HG03196 (cell line): ENCODE measurements at regions not wholly inside any gene's neighbourhood (a gene's known extent, or its start where the extent isn't known, plus 50 kb on each side); places are given as distances from the start of the nearest gene placed in this dataset.
"Not testable (repeated sequence)": the region's sequence is repeated elsewhere in the genome, so short reads cannot be mapped to it uniquely, and the experiment has no call there.

Experiments
- ATAC-seq: cut with Tn5 transposase; IDR thresholded peaks from one replicate; pipeline ENCODE4 v1.9.1; 2021; ENCODE audit not compliant: unreplicated experiment

GRCh38 chr14:53857625-53858344, 98.8 kb downstream of the BMP4 start:
- no peak for ATAC-seq

- ATAC-seq, result no peak
These were observed 101.1 kb downstream of the BMP4 start for GRCh38 chr14:53855574-53855973.

GRCh38 chr14:53855127-53855526, 101.5 kb downstream of the BMP4 start:
- no peak for ATAC-seq

- ATAC-seq, result no peak
These were observed 105.1 kb downstream of the BMP4 start for GRCh38 chr14:53851394-53852090.

- ATAC-seq, result no peak
These were observed 105.8 kb downstream of the BMP4 start for GRCh38 chr14:53850714-53851296.

GRCh38 chr14:53849549-53849948, 107.1 kb downstream of the BMP4 start:
- ATAC-seq, result no peak

GRCh38 chr14:53848854-53849253, 107.8 kb downstream of the BMP4 start:
- ATAC-seq, result no peak

- ATAC-seq, result no peak
These were observed 108.7 kb downstream of the BMP4 start for GRCh38 chr14:53847881-53848280.

- ATAC-seq, result no peak
These were observed 109.6 kb downstream of the BMP4 start for GRCh38 chr14:53847057-53847456.

- no peak for ATAC-seq
These were observed 110.6 kb downstream of the BMP4 start for GRCh38 chr14:53845813-53846693.

GRCh38 chr14:53842938-53843337, 113.7 kb downstream of the BMP4 start:
- ATAC-seq, result no peak

- no peak for ATAC-seq
These were observed 115.2 kb downstream of the BMP4 start for GRCh38 chr14:53841109-53842099.

GRCh38 chr14:53840444-53840843, 116.2 kb downstream of the BMP4 start:
- ATAC-seq, result no peak

GRCh38 chr14:53838374-53838773, 118.3 kb downstream of the BMP4 start:
- no peak for ATAC-seq

GRCh38 chr14:53837656-53838055, 119.0 kb downstream of the BMP4 start:
- ATAC-seq, result not testable (repeated sequence)

- no peak for ATAC-seq
These were observed 120.1 kb downstream of the BMP4 start for GRCh38 chr14:53836551-53836950.

- ATAC-seq, result no peak
These were observed 127.8 kb downstream of the BMP4 start for GRCh38 chr14:53828820-53829219.

- ATAC-seq, result peak; percentile 90
These were observed 132.6 kb downstream of the BMP4 start for GRCh38 chr14:53824061-53824460.

GRCh38 chr14:53814392-53814791, 142.2 kb downstream of the BMP4 start:
- ATAC-seq, result no peak

- ATAC-seq, result no peak
These were observed 146.4 kb downstream of the BMP4 start for GRCh38 chr14:53810221-53810620.
